Trophoblast cell (in vitro differentiated cells and primary cell): ENCODE measurements at regions not wholly inside any gene's neighbourhood (a gene's known extent, or its start where the extent isn't known, plus 50 kb on each side); places are given as distances from the start of the nearest gene placed in this dataset.

ENCODE experiments used
- DNase-seq, 2 donors: peaks; one replicate each; pipeline ENCODE4 v3.0.0-alpha.2; 2016
- H2AFZ ChIP-seq: 2 replicates; pipeline ENCODE4 v1.6.1; 2013; ENCODE audit warnings: low read length, moderate library complexity, mild to moderate bottlenecking; ENCODE audit not compliant: insufficient read depth, poor library complexity
- H2AK5ac ChIP-seq: 2 replicates; pipeline ENCODE4 v1.6.1; 2013; ENCODE audit warnings: mild to moderate bottlenecking, low read length
- H2BK120ac ChIP-seq: 2 replicates; pipeline ENCODE4 v1.6.1; 2013; ENCODE audit warnings: low read length, mild to moderate bottlenecking, moderate library complexity; ENCODE audit not compliant: insufficient read depth, poor library complexity
- H2BK12ac ChIP-seq: 2 replicates; pipeline ENCODE4 v1.6.1; 2013; ENCODE audit warnings: mild to moderate bottlenecking, low read length, moderate library complexity
- H2BK5ac ChIP-seq: 2 replicates; pipeline ENCODE4 v1.6.1; 2013; ENCODE audit warnings: low read length, low read depth, moderate library complexity, mild to moderate bottlenecking; ENCODE audit not compliant: poor library complexity
- H3K14ac ChIP-seq: 2 replicates; pipeline ENCODE4 v1.6.1; 2013; ENCODE audit warnings: mild to moderate bottlenecking, low read length
- H3K18ac ChIP-seq: 2 replicates; pipeline ENCODE4 v1.6.1; 2013; ENCODE audit warnings: mild to moderate bottlenecking, low read length
- H3K23ac ChIP-seq: 2 replicates; pipeline ENCODE4 v1.6.1; 2013; ENCODE audit warnings: low read length
- H3K27ac ChIP-seq: 2 replicates; pipeline ENCODE4 v1.5.1; 2013; ENCODE audit warnings: low read depth, mild to moderate bottlenecking, inconsistent platforms, low read length, moderate library complexity
- H3K27me3 ChIP-seq: 2 replicates; pipeline ENCODE4 v1.6.1; 2013; ENCODE audit warnings: inconsistent platforms, mild to moderate bottlenecking, low read length, moderate library complexity; ENCODE audit not compliant: insufficient read depth
- H3K36me3 ChIP-seq, 2 experiments: 1 replicate in 1 of 2; 2 replicates in 1 of 2; pipeline ENCODE4 v1.6.1; 2013; ENCODE audit warnings: low read length in 2 of 2, mild to moderate bottlenecking in 2 of 2, moderate library complexity in 1 of 2; ENCODE audit not compliant: insufficient read depth in 2 of 2, control insufficient read depth in 1 of 2
- H3K4ac ChIP-seq: 2 replicates; pipeline ENCODE4 v1.6.1; 2013; ENCODE audit warnings: low read depth, mild to moderate bottlenecking, low read length, moderate library complexity
- H3K4me1 ChIP-seq, 2 experiments: 1 replicate in 1 of 2; 2 replicates in 1 of 2; pipeline ENCODE4 v1.6.1; 2013; ENCODE audit warnings: low read length in 2 of 2, mild to moderate bottlenecking in 2 of 2, moderate library complexity in 1 of 2; ENCODE audit not compliant: insufficient read depth in 2 of 2, control insufficient read depth in 1 of 2
- H3K4me2 ChIP-seq: 2 replicates; pipeline ENCODE4 v1.6.1; 2013; ENCODE audit warnings: inconsistent platforms, mild to moderate bottlenecking, low read length, moderate library complexity
- H3K4me3 ChIP-seq: 2 replicates; pipeline ENCODE4 v1.5.1; 2013; ENCODE audit warnings: mild to moderate bottlenecking, low read depth, low read length, inconsistent platforms
- H3K79me1 ChIP-seq: one replicate; pipeline ENCODE4 v1.6.1; 2013; ENCODE audit warnings: low read length
- H3K79me2 ChIP-seq: 2 replicates; pipeline ENCODE4 v1.6.1; 2013; ENCODE audit warnings: low read length, mild to moderate bottlenecking; ENCODE audit not compliant: control insufficient read depth, insufficient read depth, poor library complexity
- H3K9ac ChIP-seq: 2 replicates; pipeline ENCODE4 v1.6.1; 2013; ENCODE audit warnings: mild to moderate bottlenecking, low read length
- H3K9me3 ChIP-seq: 2 replicates; pipeline ENCODE4 v1.6.1; 2013; ENCODE audit warnings: low read depth, mild to moderate bottlenecking, control low read depth, inconsistent platforms, low read length; ENCODE audit not compliant: insufficient read depth
- H4K12ac ChIP-seq: 2 replicates; pipeline ENCODE4 v1.6.1; 2013; ENCODE audit warnings: low read depth, mild to moderate bottlenecking, low read length, moderate library complexity
- H4K8ac ChIP-seq: 2 replicates; pipeline ENCODE4 v1.6.1; 2013; ENCODE audit warnings: low read depth, mild to moderate bottlenecking, low read length, moderate library complexity
- H4K91ac ChIP-seq: one replicate; pipeline ENCODE4 v1.6.1; 2013; ENCODE audit warnings: low read depth, mild to moderate bottlenecking, low read length, moderate library complexity
- WGBS: extraction: QIAGEN DNeasy Blood & Tissue Kit; methylation state at CpG from one replicate; pipeline ENCODE4 v1.1.7; 2013; ENCODE audit warnings: missing lambda C conversion rate; ENCODE audit not compliant: insufficient read length, insufficient coverage; ENCODE audit errors: extremely low coverage; 5-methylcytosine and 5-hydroxymethylcytosine counted together

- DNase-seq: peak; percentile 15 to 68
- Histone ChIP-seq H4K91ac (no peak overlapping the region), H3K4me2 (no peak overlapping the region), H3K36me3 (no peaks in the 10 kb centered on the region), H2BK5ac (no peak overlapping the region), H2BK120ac (no peak overlapping the region), H2AK5ac (no peak overlapping the region), H3K4ac (no peak overlapping the region), H3K14ac (no peak overlapping the region), H4K12ac (no peak overlapping the region), H2BK12ac (no peak overlapping the region), H3K9me3 (no peaks in the 10 kb centered on the region), H3K9ac (no peak overlapping the region), H3K27ac (no peak overlapping the region), H3K79me2 (no peaks in the 10 kb centered on the region), H3K4me3 (no peak overlapping the region), H2AFZ (no peak overlapping the region), H3K79me1 (no peaks in the 10 kb centered on the region), H4K8ac (no peak overlapping the region), H3K27me3 (no peaks in the 10 kb centered on the region), H3K23ac (no peak overlapping the region), H3K4me1 (no peaks in the 10 kb centered on the region), H3K18ac (no peak overlapping the region)
- WGBS: no CpG with 5 or more reads among the region's 8 CpGs
Measured at GRCh38 chr14:60349663-60350365, 100.8 kb downstream of the PPM1A start.

- Histone ChIP-seq H2BK120ac (no peak overlapping the region), H3K27me3 (no peaks in the 10 kb centered on the region), H3K9ac (no peak overlapping the region), H4K91ac (no peak overlapping the region), H3K4me2 (no peak overlapping the region), H3K23ac (no peak overlapping the region), H4K12ac (no peak overlapping the region), H3K79me1 (no peaks in the 10 kb centered on the region), H3K4me1 (no peaks in the 10 kb centered on the region), H3K36me3 (no peaks in the 10 kb centered on the region), H4K8ac (no peak overlapping the region), H3K4me3 (no peak overlapping the region), H2BK12ac (no peak overlapping the region), H3K79me2 (no peaks in the 10 kb centered on the region), H2AFZ (no peak overlapping the region), H2BK5ac (no peak overlapping the region), H3K9me3 (no peaks in the 10 kb centered on the region), H3K18ac (no peak overlapping the region), H3K14ac (no peak overlapping the region), H3K27ac (no peak overlapping the region), H3K4ac (no peak overlapping the region), H2AK5ac (no peak overlapping the region)
- no CpG with 5 or more reads among the region's 5 CpGs for WGBS
- DNase-seq: no peak
Measured at GRCh38 chr14:60350366-60350720, 101.3 kb downstream of the PPM1A start.

GRCh38 chr14:60353420-60353819 lies 104.4 kb downstream of the PPM1A start:
- H3K9me3 ChIP-seq: no peaks in the 10 kb centered on the region
- no peak overlapping the region for H3K18ac ChIP-seq
- H3K79me1 ChIP-seq: no peaks in the 10 kb centered on the region
- no peak overlapping the region for H2AFZ ChIP-seq
- no peak overlapping the region for H2BK5ac ChIP-seq
- H2BK120ac ChIP-seq: no peak overlapping the region
- no peak for DNase-seq
- no peak overlapping the region for H3K4me2 ChIP-seq
- no peak overlapping the region for H3K4me3 ChIP-seq
- no peaks in the 10 kb centered on the region for H3K79me2 ChIP-seq
- WGBS: no CpG with 5 or more reads among the region's 4 CpGs
- no peaks in the 10 kb centered on the region for H3K27me3 ChIP-seq
- H2AK5ac ChIP-seq: no peak overlapping the region
- H3K23ac ChIP-seq: no peak overlapping the region
- H3K36me3 ChIP-seq: no peaks in the 10 kb centered on the region
- H3K9ac ChIP-seq: no peak overlapping the region
- no peak overlapping the region for H3K14ac ChIP-seq
- no peak overlapping the region for H4K91ac ChIP-seq
- no peak overlapping the region for H3K27ac ChIP-seq
- no peak overlapping the region for H4K8ac ChIP-seq
- H2BK12ac ChIP-seq: no peak overlapping the region
- no peak overlapping the region for H3K4ac ChIP-seq
- H3K4me1 ChIP-seq: peaks cover 0 to 3% of the 10 kb centered on the region in 2 experiments
- H4K12ac ChIP-seq: no peak overlapping the region

- Histone ChIP-seq H3K4me1 (peaks cover 0 to 3% of the 10 kb centered on the region in 2 experiments), H2AK5ac (no peak overlapping the region), H3K14ac (no peak overlapping the region), H3K79me2 (no peaks in the 10 kb centered on the region), H3K4me3 (no peak overlapping the region), H3K9ac (no peak overlapping the region), H3K36me3 (no peaks in the 10 kb centered on the region), H3K23ac (no peak overlapping the region), H3K79me1 (no peaks in the 10 kb centered on the region), H3K4ac (no peak overlapping the region), H2BK12ac (no peak overlapping the region), H2BK5ac (no peak overlapping the region), H4K91ac (no peak overlapping the region), H3K9me3 (no peaks in the 10 kb centered on the region), H3K27ac (no peak overlapping the region), H4K8ac (no peak overlapping the region), H2BK120ac (no peak overlapping the region), H3K27me3 (no peaks in the 10 kb centered on the region), H4K12ac (no peak overlapping the region), H3K18ac (no peak overlapping the region), H2AFZ (no peak overlapping the region), H3K4me2 (no peak overlapping the region)
- DNase-seq: no peak
Measured at GRCh38 chr14:60355768-60356167, 106.7 kb downstream of the PPM1A start.
